Neutrophil (primary cell): ENCODE measurements at regions not wholly inside any gene's neighbourhood (a gene's known extent, or its start where the extent isn't known, plus 50 kb on each side); places are given as distances from the start of the nearest gene placed in this dataset.

Source experiments
- H3K27ac ChIP-seq: fragments of 200-600 bp; sonication (generic); 2 replicates; pipeline ENCODE4 v1.5.1; 2016; ENCODE audit warnings: mild to moderate bottlenecking, moderate library complexity
- H3K27me3 ChIP-seq: fragments of 200-600 bp; sonication (generic); 2 replicates; pipeline ENCODE4 v1.6.0; 2016; ENCODE audit warnings: mild to moderate bottlenecking
- H3K36me3 ChIP-seq: fragments of 200-600 bp; sonication (generic); 2 replicates; pipeline ENCODE4 v1.5.1; 2017
- H3K4me1 ChIP-seq, 2 experiments: fragments of 200-600 bp in 1 of 2; sonication (generic) in 1 of 2; 1 replicate in 1 of 2; 2 replicates in 1 of 2; pipeline versions ENCODE4 v1.5.1 to v1.6.1; 2013 to 2016; ENCODE audit warnings: low read depth in 1 of 2, low read length in 1 of 2, mild to moderate bottlenecking in 1 of 2, moderate library complexity in 1 of 2; ENCODE audit not compliant: control insufficient read depth in 1 of 2, insufficient read depth in 1 of 2
- H3K4me3 ChIP-seq, 2 experiments: fragments of 200-600 bp in 1 of 2; sonication (generic) in 1 of 2; 1 replicate in 1 of 2; 2 replicates in 1 of 2; pipeline ENCODE4 v1.5.1; 2013 to 2016; ENCODE audit warnings: low read depth in 1 of 2, low read length in 1 of 2, mild to moderate bottlenecking in 1 of 2, moderate library complexity in 1 of 2
- H3K9me3 ChIP-seq: fragments of 200-600 bp; sonication (generic); 2 replicates; pipeline ENCODE4 v1.5.1; 2016
- CTCF ChIP-seq: fragments of 200-600 bp; sonication (generic); IDR thresholded peaks from 2 replicates; pipeline ENCODE4 v1.5.1; 2016; ENCODE audit warnings: antibody characterized with exemption

GRCh38 chr6:21859193-21859735 is 265.7 kb downstream of the SOX4 start:
- no peaks in the 10 kb centered on the region for H3K27me3 ChIP-seq

GRCh38 chr6:21861942-21862341 is 268.4 kb downstream of the SOX4 start:
- Histone ChIP-seq H3K36me3 (no peaks in the 10 kb centered on the region), H3K27me3 (no peaks in the 10 kb centered on the region), H3K9me3 (no peaks in the 10 kb centered on the region), H3K27ac (no peak overlapping the region), H3K4me3 (no peak overlapping the region), H3K4me1 (peaks cover 17 to 21% of the 10 kb centered on the region in 2 experiments)
- TF ChIP-seq CTCF: no peak

More at GRCh38 chr6:21859193-21859735, 265.7 kb downstream of the SOX4 start:
- no peak overlapping the region for H3K4me3 ChIP-seq
- H3K9me3 ChIP-seq: no peaks in the 10 kb centered on the region
- H3K27ac ChIP-seq: no peak overlapping the region
- no peaks in the 10 kb centered on the region for H3K36me3 ChIP-seq
- H3K4me1 ChIP-seq: peaks cover 38 to 44% of the 10 kb centered on the region in 2 experiments
- no peak for TF ChIP-seq CTCF

GRCh38 chr6:21864206-21864605 is 270.7 kb downstream of the SOX4 start:
- Histone ChIP-seq H3K27me3 (no peaks in the 10 kb centered on the region), H3K4me1 (peaks cover 10 to 14% of the 10 kb centered on the region in 2 experiments), H3K36me3 (no peaks in the 10 kb centered on the region), H3K27ac (no peak overlapping the region), H3K9me3 (no peaks in the 10 kb centered on the region), H3K4me3 (no peak overlapping the region)
- TF ChIP-seq CTCF: no peak

- TF ChIP-seq CTCF: no peak
These were observed 274.7 kb downstream of the SOX4 start for GRCh38 chr6:21868226-21868625.

GRCh38 chr6:21869085-21869771 is 275.7 kb downstream of the SOX4 start:
- Histone ChIP-seq H3K4me3 (no peak overlapping the region), H3K9me3 (no peaks in the 10 kb centered on the region), H3K27me3 (no peaks in the 10 kb centered on the region), H3K36me3 (no peaks in the 10 kb centered on the region), H3K27ac (no peak overlapping the region), H3K4me1 (no peaks in the 10 kb centered on the region)
- TF ChIP-seq CTCF: no peak

More at GRCh38 chr6:21868226-21868625, 274.7 kb downstream of the SOX4 start:
- H3K27me3 ChIP-seq: no peaks in the 10 kb centered on the region
- H3K4me3 ChIP-seq: no peak overlapping the region
- no peaks in the 10 kb centered on the region for H3K4me1 ChIP-seq
- H3K9me3 ChIP-seq: no peaks in the 10 kb centered on the region
- H3K36me3 ChIP-seq: no peaks in the 10 kb centered on the region
- no peak overlapping the region for H3K27ac ChIP-seq
